BLaER1 treated with 17β-estradiol and CSF1 and Interleukin-3, amounts not matched to agents 10 nM and 100 nM (cell line): ENCODE measurements at regions not wholly inside any gene's neighbourhood (a gene's known extent, or its start where the extent isn't known, plus 50 kb on each side); places are given as distances from the start of the nearest gene placed in this dataset.

ENCODE experiments used
- H3K27ac ChIP-seq, 11 experiments: shearing (Covaris generic); formaldehyde crosslinking; 2 replicates each; pipeline ENCODE4 v1.8.1; 2022
- H3K27me3 ChIP-seq, 11 experiments: shearing (Covaris generic); formaldehyde crosslinking; 2 replicates each; pipeline ENCODE4 v1.8.1; 2022
- H3K36me3 ChIP-seq, 11 experiments: shearing (Covaris generic); formaldehyde crosslinking; 2 replicates each; pipeline ENCODE4 v1.8.1; 2022
- H3K4me1 ChIP-seq, 10 experiments: shearing (Covaris generic); formaldehyde crosslinking; 2 replicates each; pipeline ENCODE4 v1.8.1; 2022
- H3K4me2 ChIP-seq, 11 experiments: shearing (Covaris generic); formaldehyde crosslinking; 2 replicates each; pipeline ENCODE4 v1.8.1; 2022
- H3K4me3 ChIP-seq, 10 experiments: shearing (Covaris generic); formaldehyde crosslinking; 2 replicates each; pipeline ENCODE4 v1.8.1; 2022
- H3K9ac ChIP-seq, 11 experiments: shearing (Covaris generic); formaldehyde crosslinking; 2 replicates each; pipeline ENCODE4 v1.8.1; 2022
- H3K9me3 ChIP-seq, 11 experiments: shearing (Covaris generic); formaldehyde crosslinking; replicated peaks in 1 of 11; 2 replicates each; pipeline ENCODE4 v1.8.1; 2022
- H4K20me1 ChIP-seq, 11 experiments: shearing (Covaris generic); formaldehyde crosslinking; 2 replicates each; pipeline ENCODE4 v1.8.1; 2022
- Cebpa-rat ChIP-seq, 11 experiments: shearing (Covaris generic); IDR thresholded peaks; 2 replicates each; pipeline ENCODE4 v1.8.1; 2022

- Histone ChIP-seq H4K20me1 (no peaks in the 10 kb centered on the region), H3K27me3 (peaks cover 0 to 22% (median 0%) of the 10 kb centered on the region in 11 experiments; a peak in 3 of 22 replicates), H3K4me3 (no peak overlapping the region), H3K4me2 (no peak overlapping the region), H3K27ac (no peak overlapping the region), H3K9ac (no peak overlapping the region), H3K36me3 (no peaks in the 10 kb centered on the region), H3K4me1 (no peaks in the 10 kb centered on the region), H3K9me3 (peaks cover 0 to 10% (median 0%) of the 10 kb centered on the region in 11 experiments; a peak in 4 of 22 replicates)
- no peak for TF ChIP-seq Cebpa-rat (IDR thresholded peaks at IDR 0.05)
Observed at GRCh38 chr20:22890594-22891300, 144.4 kb upstream of the SSTR4 start.

GRCh38 chr20:22901164-22901563, 133.9 kb upstream of the SSTR4 start:
- H3K9me3 ChIP-seq: peaks cover 13 to 31% (median 21%) of the 10 kb centered on the region in 11 experiments; a peak in 21 of 22 replicates
- no peaks in the 10 kb centered on the region for H3K36me3 ChIP-seq
- no peaks in the 10 kb centered on the region for H4K20me1 ChIP-seq
- no peak for TF ChIP-seq Cebpa-rat (IDR thresholded peaks at IDR 0.05)
- no peak overlapping the region for H3K27ac ChIP-seq
- H3K4me1 ChIP-seq: peaks cover 0 to 21% (median 16%) of the 10 kb centered on the region in 10 experiments; a peak in 16 of 20 replicates
- no peak overlapping the region for H3K4me3 ChIP-seq
- H3K9ac ChIP-seq: no peak overlapping the region
- no peak overlapping the region for H3K4me2 ChIP-seq
- H3K27me3 ChIP-seq: peaks cover 0 to 52% (median 0%) of the 10 kb centered on the region in 11 experiments; a peak in 6 of 22 replicates

- peaks cover 13 to 31% (median 21%) of the 10 kb centered on the region in 11 experiments; a peak in 21 of 22 replicates for H3K9me3 ChIP-seq
- H3K27ac ChIP-seq: no peak overlapping the region
- no peaks in the 10 kb centered on the region for H3K36me3 ChIP-seq
- no peak overlapping the region for H3K9ac ChIP-seq
- peaks cover 0 to 21% (median 16%) of the 10 kb centered on the region in 10 experiments; a peak in 16 of 20 replicates for H3K4me1 ChIP-seq
- H3K27me3 ChIP-seq: peaks cover 0 to 60% (median 0%) of the 10 kb centered on the region in 11 experiments; a peak in 6 of 22 replicates
- no peaks in the 10 kb centered on the region for H4K20me1 ChIP-seq
- H3K4me3 ChIP-seq: no peak overlapping the region
- no peak overlapping the region for H3K4me2 ChIP-seq
- no peak for TF ChIP-seq Cebpa-rat (IDR thresholded peaks at IDR 0.05)
Observed at GRCh38 chr20:22901921-22902320, 133.2 kb upstream of the SSTR4 start.

GRCh38 chr20:22904386-22904785, 130.7 kb upstream of the SSTR4 start:
- Histone ChIP-seq H3K27me3 (peaks cover 0 to 80% (median 0%) of the 10 kb centered on the region in 11 experiments; a peak in 6 of 22 replicates), H3K4me1 (peaks cover 0 to 21% (median 16%) of the 10 kb centered on the region in 10 experiments; a peak in 16 of 20 replicates), H3K9ac (no peak overlapping the region), H3K27ac (no peak overlapping the region), H4K20me1 (no peaks in the 10 kb centered on the region; a peak in 1 of 22 replicates), H3K4me2 (peak overlapping the region in 6 of 11 experiments; percentile 45 to 70 (median 67); a peak in 10 of 22 replicates), H3K4me3 (no peak overlapping the region), H3K9me3 (peaks cover 13 to 31% (median 21%) of the 10 kb centered on the region in 11 experiments; a peak in 21 of 22 replicates), H3K36me3 (no peaks in the 10 kb centered on the region)
- no peak for TF ChIP-seq Cebpa-rat (IDR thresholded peaks at IDR 0.05)

- Histone ChIP-seq H3K9ac (no peak overlapping the region), H3K36me3 (no peaks in the 10 kb centered on the region), H3K4me3 (no peak overlapping the region), H3K4me2 (peak overlapping the region in 9 of 11 experiments; percentile 12 to 70 (median 64); a peak in 17 of 22 replicates), H3K4me1 (peaks cover 0 to 19% (median 16%) of the 10 kb centered on the region in 10 experiments; a peak in 16 of 20 replicates), H3K27ac (no peak overlapping the region), H3K9me3 (peaks cover 13 to 28% (median 21%) of the 10 kb centered on the region in 11 experiments; a peak in 21 of 22 replicates), H4K20me1 (no peaks in the 10 kb centered on the region; a peak in 1 of 22 replicates), H3K27me3 (peaks cover 0 to 83% (median 0%) of the 10 kb centered on the region in 11 experiments; a peak in 6 of 22 replicates)
- no peak for TF ChIP-seq Cebpa-rat (IDR thresholded peaks at IDR 0.05)
Observed at GRCh38 chr20:22904905-22905304, 130.2 kb upstream of the SSTR4 start.

GRCh38 chr20:22905658-22906057, 129.5 kb upstream of the SSTR4 start:
- H3K36me3 ChIP-seq: no peaks in the 10 kb centered on the region
- peaks cover 0 to 86% (median 0%) of the 10 kb centered on the region in 11 experiments; a peak in 6 of 22 replicates for H3K27me3 ChIP-seq
- H3K9me3 ChIP-seq: peaks cover 13 to 22% (median 19%) of the 10 kb centered on the region in 11 experiments; a peak in 21 of 22 replicates
- no peak overlapping the region for H3K27ac ChIP-seq
- no peaks in the 10 kb centered on the region; a peak in 1 of 22 replicates for H4K20me1 ChIP-seq
- H3K4me3 ChIP-seq: no peak overlapping the region
- peaks cover 0 to 19% (median 16%) of the 10 kb centered on the region in 10 experiments; a peak in 16 of 20 replicates for H3K4me1 ChIP-seq
- no peak for TF ChIP-seq Cebpa-rat (IDR thresholded peaks at IDR 0.05)
- peak overlapping the region in 9 of 11 experiments; percentile 12 to 70 (median 64); a peak in 16 of 22 replicates for H3K4me2 ChIP-seq
- no peak overlapping the region for H3K9ac ChIP-seq

- H3K9me3 ChIP-seq: peaks cover 0 to 11% (median 0%) of the 10 kb centered on the region in 11 experiments; a peak in 7 of 22 replicates
- peaks cover 0 to 19% (median 16%) of the 10 kb centered on the region in 10 experiments; a peak in 16 of 20 replicates for H3K4me1 ChIP-seq
- H4K20me1 ChIP-seq: no peaks in the 10 kb centered on the region; a peak in 1 of 22 replicates
- peaks cover 0 to 91% (median 0%) of the 10 kb centered on the region in 11 experiments; a peak in 6 of 22 replicates for H3K27me3 ChIP-seq
- H3K4me3 ChIP-seq: no peak overlapping the region
- no peak overlapping the region for H3K9ac ChIP-seq
- no peak overlapping the region for H3K27ac ChIP-seq
- no peak for TF ChIP-seq Cebpa-rat (IDR thresholded peaks at IDR 0.05)
- no peak overlapping the region for H3K4me2 ChIP-seq
- no peaks in the 10 kb centered on the region for H3K36me3 ChIP-seq
Observed at GRCh38 chr20:22908437-22908836, 126.7 kb upstream of the SSTR4 start.

- Histone ChIP-seq H3K9ac (no peak overlapping the region), H3K27ac (no peak overlapping the region), H3K4me1 (peaks cover 0 to 19% (median 16%) of the 10 kb centered on the region in 10 experiments; a peak in 16 of 20 replicates), H3K27me3 (peaks cover 0 to 92% (median 0%) of the 10 kb centered on the region in 11 experiments; a peak in 6 of 22 replicates), H3K36me3 (no peaks in the 10 kb centered on the region), H3K4me2 (no peak overlapping the region), H3K4me3 (no peak overlapping the region), H3K9me3 (peaks cover 0 to 16% (median 0%) of the 10 kb centered on the region in 11 experiments; a peak in 9 of 22 replicates), H4K20me1 (no peaks in the 10 kb centered on the region; a peak in 1 of 22 replicates)
- no peak for TF ChIP-seq Cebpa-rat (IDR thresholded peaks at IDR 0.05)
Observed at GRCh38 chr20:22908944-22909343, 126.2 kb upstream of the SSTR4 start.

GRCh38 chr20:22909436-22909835, 125.7 kb upstream of the SSTR4 start:
- no peak overlapping the region for H3K4me3 ChIP-seq
- H3K27ac ChIP-seq: no peak overlapping the region
- no peaks in the 10 kb centered on the region for H3K36me3 ChIP-seq

More at GRCh38 chr20:22909436-22909835, 125.7 kb upstream of the SSTR4 start:
- H3K4me1 ChIP-seq: peaks cover 0 to 19% (median 16%) of the 10 kb centered on the region in 10 experiments; a peak in 16 of 20 replicates
- TF ChIP-seq Cebpa-rat (IDR thresholded peaks at IDR 0.05): no peak
- no peaks in the 10 kb centered on the region; a peak in 1 of 22 replicates for H4K20me1 ChIP-seq
- H3K4me2 ChIP-seq: no peak overlapping the region
- peaks cover 0 to 93% (median 0%) of the 10 kb centered on the region in 11 experiments; a peak in 6 of 22 replicates for H3K27me3 ChIP-seq
- H3K9me3 ChIP-seq: peaks cover 0 to 21% (median 0%) of the 10 kb centered on the region in 11 experiments; a peak in 9 of 22 replicates
- H3K9ac ChIP-seq: no peak overlapping the region
